HK-2 (cell line): ENCODE measurements at regions not wholly inside any gene's neighbourhood (a gene's known extent, or its start where the extent isn't known, plus 50 kb on each side); places are given as distances from the start of the nearest gene placed in this dataset.
"Not testable (repeated sequence)": the region's sequence is repeated elsewhere in the genome, so short reads cannot be mapped to it uniquely, and the experiment has no call there.

ENCODE experiments used
- DNase-seq: peaks from one replicate; pipeline ENCODE4 v3.0.0-alpha.2; 2018; ENCODE audit not compliant: unreplicated experiment

GRCh38 chr19:29054886-29055675 is 157.9 kb downstream of the UQCRFS1 start:
- no peak for DNase-seq

- no peak for DNase-seq
Observed at GRCh38 chr19:29048873-29049272, 164.1 kb downstream of the UQCRFS1 start.

GRCh38 chr19:29045679-29046254 is 167.2 kb downstream of the UQCRFS1 start:
- DNase-seq: no peak

- DNase-seq: no peak
Observed at GRCh38 chr19:29044037-29044436, 168.9 kb downstream of the UQCRFS1 start.

GRCh38 chr19:29042450-29042849 is 170.5 kb downstream of the UQCRFS1 start:
- DNase-seq: no peak

- no peak for DNase-seq
Observed at GRCh38 chr19:29040951-29041350, 172.0 kb downstream of the UQCRFS1 start.

- DNase-seq: no peak
Observed at GRCh38 chr19:29040292-29040691, 172.7 kb downstream of the UQCRFS1 start.

GRCh38 chr19:29039036-29039435 is 173.9 kb downstream of the UQCRFS1 start:
- not testable (repeated sequence) for DNase-seq

- no peak for DNase-seq
Observed at GRCh38 chr19:29031216-29031615, 181.7 kb downstream of the UQCRFS1 start.

- no peak for DNase-seq
Observed at GRCh38 chr19:29029268-29029958, 183.5 kb downstream of the UQCRFS1 start.

GRCh38 chr19:29022599-29022998 is 190.4 kb downstream of the UQCRFS1 start:
- no peak for DNase-seq

GRCh38 chr19:29022165-29022564 is 190.8 kb downstream of the UQCRFS1 start:
- no peak for DNase-seq

GRCh38 chr19:29021232-29021916 is 191.6 kb downstream of the UQCRFS1 start:
- no peak for DNase-seq

GRCh38 chr19:29019403-29019802 is 193.5 kb downstream of the UQCRFS1 start:
- no peak for DNase-seq

- DNase-seq: no peak
Observed at GRCh38 chr19:29018542-29018941, 194.4 kb downstream of the UQCRFS1 start.

GRCh38 chr19:29017788-29018187 is 195.2 kb downstream of the UQCRFS1 start:
- no peak for DNase-seq

GRCh38 chr19:29016926-29017760 is 195.8 kb downstream of the UQCRFS1 start:
- DNase-seq: no peak

- no peak for DNase-seq
Observed at GRCh38 chr19:29016353-29016752, 196.6 kb downstream of the UQCRFS1 start.

GRCh38 chr19:29015569-29015968 is 197.4 kb downstream of the UQCRFS1 start:
- no peak for DNase-seq

GRCh38 chr19:29014857-29015436 is 198.0 kb downstream of the UQCRFS1 start:
- no peak for DNase-seq

- DNase-seq: no peak
Observed at GRCh38 chr19:29013988-29014387, 199.0 kb downstream of the UQCRFS1 start.
